Type B pancreatic cell (in vitro differentiated cells): ENCODE measurements at regions not wholly inside any gene's neighbourhood (a gene's known extent, or its start where the extent isn't known, plus 50 kb on each side); places are given as distances from the start of the nearest gene placed in this dataset.

ENCODE experiments used
- DNase-seq: peaks from one replicate; pipeline ENCODE4 v3.0.0; 2021; ENCODE audit warnings: mixed read lengths; ENCODE audit not compliant: unreplicated experiment; ENCODE audit errors: extremely low spot score
- H3K27ac Mint-ChIP-seq: 2 replicates; pipeline ENCODE4 v1.8.0; 2021; ENCODE audit warnings: mild to moderate bottlenecking, mixed read lengths
- H3K27me3 Mint-ChIP-seq: 2 replicates; pipeline ENCODE4 v1.8.0; 2021; ENCODE audit warnings: mixed read lengths
- H3K36me3 Mint-ChIP-seq: 2 replicates; pipeline ENCODE4 v1.8.0; 2021; ENCODE audit warnings: mixed read lengths
- H3K4me1 Mint-ChIP-seq: one replicate; pipeline ENCODE4 v1.8.0; 2021; ENCODE audit warnings: mixed read lengths; ENCODE audit not compliant: unreplicated experiment
- H3K4me3 Mint-ChIP-seq: 2 replicates; pipeline ENCODE4 v1.8.0; 2021; ENCODE audit warnings: mild to moderate bottlenecking, mixed read lengths
- H3K9me3 Mint-ChIP-seq: 2 replicates; pipeline ENCODE4 v1.8.0; 2021; ENCODE audit warnings: mixed read lengths
- TF ChIP-seq, protein P1 (sequence below): fragments of 200-600 bp; sonication (generic); conservative IDR thresholded peaks from 2 replicates; pipeline ENCODE4 v1.5.0; 2021; ENCODE audit warnings: antibody characterized with exemption, mild to moderate bottlenecking

DNA sequence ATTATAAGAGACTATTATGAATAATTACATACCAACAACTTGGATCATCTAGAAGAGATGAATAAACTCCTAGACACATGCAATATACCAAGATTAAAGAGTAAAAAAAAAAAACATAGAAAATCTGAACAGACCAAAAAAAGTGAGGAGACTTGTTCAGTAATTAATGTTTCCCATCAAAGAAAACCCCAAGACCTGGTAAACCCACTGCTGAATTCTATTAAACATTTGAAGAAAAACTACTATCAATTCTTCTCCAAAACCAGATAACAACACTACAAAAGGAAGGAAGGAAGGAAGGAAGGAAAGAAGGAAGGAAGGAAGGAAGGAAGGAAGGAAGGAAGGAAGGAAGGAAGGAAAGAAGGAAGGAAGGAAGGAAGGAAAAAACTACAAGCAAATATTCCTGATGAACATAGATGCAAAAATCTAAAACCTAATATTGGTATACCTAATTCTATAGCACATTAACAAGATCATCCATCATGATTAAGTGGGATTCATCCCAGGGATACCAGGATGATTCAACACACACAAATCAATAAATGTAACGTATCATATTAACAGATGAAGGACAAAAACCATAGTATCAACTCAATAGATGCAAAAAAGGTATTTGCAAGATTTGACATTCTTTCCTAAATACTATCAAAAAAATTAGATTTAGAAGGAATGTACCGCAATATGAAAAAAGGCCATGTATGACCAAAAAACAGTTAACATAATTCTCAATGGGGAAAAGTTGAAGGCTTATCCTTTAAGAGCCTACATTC, 445.5 kb downstream of the KCNH5 start:
- no peak overlapping the region for H3K27ac Mint-ChIP-seq
- no peak overlapping the region for H3K4me3 Mint-ChIP-seq
- H3K4me1 Mint-ChIP-seq, result no peaks in the 10 kb centered on the region
- no peak for DNase-seq
- H3K27me3 Mint-ChIP-seq, result no peaks in the 10 kb centered on the region
- peaks cover 11% of the 10 kb centered on the region for H3K9me3 Mint-ChIP-seq
- TF ChIP-seq, protein P1, sequence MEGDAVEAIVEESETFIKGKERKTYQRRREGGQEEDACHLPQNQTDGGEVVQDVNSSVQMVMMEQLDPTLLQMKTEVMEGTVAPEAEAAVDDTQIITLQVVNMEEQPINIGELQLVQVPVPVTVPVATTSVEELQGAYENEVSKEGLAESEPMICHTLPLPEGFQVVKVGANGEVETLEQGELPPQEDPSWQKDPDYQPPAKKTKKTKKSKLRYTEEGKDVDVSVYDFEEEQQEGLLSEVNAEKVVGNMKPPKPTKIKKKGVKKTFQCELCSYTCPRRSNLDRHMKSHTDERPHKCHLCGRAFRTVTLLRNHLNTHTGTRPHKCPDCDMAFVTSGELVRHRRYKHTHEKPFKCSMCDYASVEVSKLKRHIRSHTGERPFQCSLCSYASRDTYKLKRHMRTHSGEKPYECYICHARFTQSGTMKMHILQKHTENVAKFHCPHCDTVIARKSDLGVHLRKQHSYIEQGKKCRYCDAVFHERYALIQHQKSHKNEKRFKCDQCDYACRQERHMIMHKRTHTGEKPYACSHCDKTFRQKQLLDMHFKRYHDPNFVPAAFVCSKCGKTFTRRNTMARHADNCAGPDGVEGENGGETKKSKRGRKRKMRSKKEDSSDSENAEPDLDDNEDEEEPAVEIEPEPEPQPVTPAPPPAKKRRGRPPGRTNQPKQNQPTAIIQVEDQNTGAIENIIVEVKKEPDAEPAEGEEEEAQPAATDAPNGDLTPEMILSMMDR, result no peak
- no peaks in the 10 kb centered on the region for H3K36me3 Mint-ChIP-seq

DNA sequence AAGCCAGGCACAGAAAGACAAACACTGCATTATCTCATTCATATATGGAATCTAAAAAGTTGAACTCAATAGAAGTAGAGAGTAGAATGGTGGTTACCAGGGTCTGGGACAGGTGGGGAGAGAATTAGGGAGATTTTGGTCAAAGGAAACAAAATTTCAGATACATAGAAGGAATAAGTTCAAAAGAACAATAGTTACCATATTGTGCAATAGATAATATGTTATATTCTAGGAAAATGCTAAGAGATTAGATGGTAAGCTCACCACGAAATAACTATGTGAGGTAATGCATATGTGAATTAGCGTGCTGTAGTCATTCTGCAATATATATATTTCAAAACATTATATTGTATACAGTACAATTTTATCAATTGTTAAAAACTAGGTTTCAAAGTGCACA, 442.5 kb downstream of the KCNH5 start:
- Mint-ChIP-seq H3K36me3 (no peaks in the 10 kb centered on the region), H3K4me1 (no peaks in the 10 kb centered on the region), H3K4me3 (no peak overlapping the region), H3K27ac (no peak overlapping the region), H3K27me3 (no peaks in the 10 kb centered on the region), H3K9me3 (peaks cover 4% of the 10 kb centered on the region)
- no peak for DNase-seq
- TF ChIP-seq, protein P1, result no peak

DNA sequence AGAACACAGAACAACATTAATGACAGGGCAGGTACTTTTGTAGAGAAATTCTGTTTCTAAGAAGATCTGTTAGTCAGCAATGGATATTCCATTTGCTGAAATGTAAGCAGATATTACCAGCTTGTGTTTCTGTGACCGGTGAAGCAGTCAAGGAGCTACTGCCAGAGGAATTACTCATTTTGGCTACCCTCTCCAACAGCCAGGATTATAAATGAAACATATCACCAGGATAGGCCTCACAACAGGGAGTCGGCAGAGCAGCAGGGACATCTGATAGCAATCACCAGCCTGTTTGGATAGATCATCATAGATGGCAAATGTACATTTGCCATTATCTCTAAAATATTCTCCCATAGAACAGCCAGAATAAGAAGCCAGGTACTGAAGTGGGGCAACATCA, 440.7 kb downstream of the KCNH5 start:
- TF ChIP-seq, protein P1, result no peak
- Mint-ChIP-seq H3K36me3 (no peaks in the 10 kb centered on the region), H3K4me3 (no peak overlapping the region), H3K9me3 (peaks cover 4% of the 10 kb centered on the region), H3K4me1 (no peaks in the 10 kb centered on the region), H3K27ac (no peak overlapping the region), H3K27me3 (no peaks in the 10 kb centered on the region)
- DNase-seq, result no peak

DNA sequence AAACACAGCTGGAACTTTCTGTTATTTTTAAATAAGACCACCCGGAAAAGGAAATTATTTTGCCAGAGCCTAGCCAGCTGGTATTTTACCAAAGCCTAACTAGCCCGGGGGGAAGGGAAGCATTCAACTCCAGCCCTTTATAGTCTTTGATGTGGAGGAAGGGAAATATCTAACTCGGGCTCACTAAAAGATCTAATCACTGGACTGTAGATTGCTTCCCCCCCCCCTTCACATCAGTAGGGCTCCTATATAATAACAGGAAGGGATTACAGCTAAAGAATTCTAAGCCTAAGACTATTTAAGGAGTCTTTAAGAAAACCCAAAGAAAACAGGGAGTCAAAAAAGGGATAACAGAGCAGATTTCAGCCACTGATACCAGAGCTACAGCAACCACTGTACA, 431.1 kb downstream of the KCNH5 start:
- no peak overlapping the region for H3K27ac Mint-ChIP-seq
- peaks cover 12% of the 10 kb centered on the region for H3K4me1 Mint-ChIP-seq
- TF ChIP-seq, protein P1, result no peak
- H3K36me3 Mint-ChIP-seq, result no peaks in the 10 kb centered on the region
- H3K9me3 Mint-ChIP-seq, result no peaks in the 10 kb centered on the region
- DNase-seq, result no peak
- H3K4me3 Mint-ChIP-seq, result peak overlapping the region; percentile 16
- no peaks in the 10 kb centered on the region for H3K27me3 Mint-ChIP-seq

DNA sequence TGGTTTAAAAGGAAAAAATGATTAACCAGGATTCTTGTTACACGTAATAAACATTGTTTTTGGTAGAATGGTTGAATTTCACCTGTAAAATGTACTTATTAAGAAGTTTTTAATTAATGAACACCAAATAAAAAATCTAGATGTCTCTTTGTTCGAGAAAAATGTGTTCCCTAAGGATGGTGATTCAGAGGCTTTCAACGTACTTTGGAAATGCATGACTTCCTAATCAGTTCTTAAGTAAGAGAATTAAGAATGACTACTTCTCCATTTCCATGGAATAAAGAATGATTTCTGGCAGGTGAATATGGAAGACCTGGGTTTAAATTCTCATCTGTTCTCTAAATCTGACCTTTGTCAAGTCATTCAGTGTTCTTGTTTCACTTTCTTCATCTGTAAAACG, 428.6 kb downstream of the KCNH5 start:
- H3K4me1 Mint-ChIP-seq, result peaks cover 12% of the 10 kb centered on the region
- H3K27ac Mint-ChIP-seq, result no peak overlapping the region
- no peaks in the 10 kb centered on the region for H3K36me3 Mint-ChIP-seq
- DNase-seq, result no peak
- H3K9me3 Mint-ChIP-seq, result no peaks in the 10 kb centered on the region
- TF ChIP-seq, protein P1, result no peak
- H3K27me3 Mint-ChIP-seq, result no peaks in the 10 kb centered on the region
- no peak overlapping the region for H3K4me3 Mint-ChIP-seq

DNA sequence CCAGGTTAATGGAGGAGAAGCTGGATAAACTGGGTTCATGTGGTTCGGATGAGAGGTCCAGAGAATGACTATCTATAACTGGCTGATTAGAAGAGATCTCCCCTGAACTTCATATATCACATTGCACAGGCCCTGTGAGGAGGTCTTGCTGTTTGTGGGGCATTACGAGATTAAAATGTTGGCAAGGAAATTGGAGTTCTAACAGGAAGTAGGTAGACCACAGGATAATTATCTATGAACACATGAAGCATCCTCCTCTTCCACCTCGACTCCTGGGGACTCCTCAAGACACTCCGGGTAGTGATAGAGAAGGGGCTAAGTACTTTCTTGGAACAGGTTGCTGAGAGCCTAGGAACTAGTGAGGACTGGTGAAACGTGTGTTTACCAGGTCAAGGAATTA, 418.8 kb downstream of the KCNH5 start:
- Mint-ChIP-seq H3K36me3 (no peaks in the 10 kb centered on the region), H3K4me1 (no peaks in the 10 kb centered on the region), H3K27ac (no peak overlapping the region), H3K27me3 (no peaks in the 10 kb centered on the region), H3K4me3 (no peak overlapping the region), H3K9me3 (no peaks in the 10 kb centered on the region)
- TF ChIP-seq, protein P1, result no peak
- no peak for DNase-seq
